COLO668 (cell line): ENCODE measurements at regions not wholly inside any gene's neighbourhood (a gene's known extent, or its start where the extent isn't known, plus 50 kb on each side); places are given as distances from the start of the nearest gene placed in this dataset.
A peak's percentile ranks its signal among the peaks of the same experiment; 100 is the strongest.
"Not testable (repeated sequence)": the region's sequence is repeated elsewhere in the genome, so short reads cannot be mapped to it uniquely, and the experiment has no call there.

Source experiments
- DNase-seq: peaks from one replicate; lab custom pipeline; 2025; ENCODE audit not compliant: unreplicated experiment; lab: John Stamatoyannopoulos, UW

DNA sequence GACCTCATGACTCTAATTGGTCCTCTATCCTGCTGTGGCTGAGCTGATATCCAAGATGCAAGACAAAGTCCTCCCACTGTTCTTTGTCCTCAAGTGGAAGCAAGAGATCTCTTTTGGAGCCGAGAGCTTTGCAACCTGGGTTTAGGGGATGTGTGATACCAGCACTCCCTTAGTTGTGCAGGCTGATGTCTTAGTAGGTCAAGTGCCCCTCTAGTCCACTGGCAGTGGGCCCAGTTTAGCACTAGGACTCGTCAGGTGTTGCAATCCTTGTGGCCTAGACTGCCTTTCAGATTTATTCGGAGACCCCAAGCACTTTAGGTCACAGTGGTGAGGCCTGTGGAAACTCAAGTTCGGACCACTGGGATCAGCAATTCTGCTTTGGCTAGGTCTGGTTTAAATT is 64.0 kb downstream of the GPRASP3 start:
- DNase-seq: no peak

DNA sequence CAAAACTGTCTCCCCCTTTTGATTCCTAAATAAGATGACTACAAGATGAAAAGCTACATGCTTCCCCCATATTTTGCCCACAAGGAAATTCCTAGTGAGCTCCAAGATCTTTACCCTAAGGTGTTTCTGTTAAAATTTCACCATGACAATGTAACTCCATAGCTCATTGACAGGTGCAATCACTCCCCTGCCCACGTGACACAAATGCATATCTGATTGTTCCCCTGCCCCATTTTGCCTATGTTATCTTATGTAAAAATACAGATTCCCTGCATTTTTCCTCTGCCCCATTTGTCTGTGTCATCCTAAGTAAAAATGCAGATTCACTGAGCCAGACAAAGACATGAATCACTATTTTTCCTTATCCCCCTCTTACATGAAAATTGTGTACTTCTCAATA is 66.7 kb downstream of the GPRASP3 start:
- DNase-seq: no peak

DNA sequence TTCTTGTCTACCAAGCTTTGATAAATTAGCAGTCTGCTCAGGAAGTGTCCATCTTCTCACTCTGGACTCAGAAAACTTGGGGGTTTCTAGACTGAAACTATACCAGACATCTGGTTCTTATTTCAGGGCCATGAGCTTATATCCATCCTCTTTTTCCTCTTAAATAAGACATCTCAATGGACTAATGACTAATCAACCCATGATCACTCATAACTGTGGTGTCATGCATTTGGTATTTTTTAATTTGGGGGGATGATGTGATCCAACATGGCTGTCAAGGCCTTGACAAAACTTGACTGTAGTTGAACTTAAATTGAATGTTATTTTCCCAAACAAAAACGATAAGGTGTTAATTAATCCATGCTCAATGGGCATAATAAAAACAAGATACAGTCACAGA is 87.8 kb downstream of the GPRASP3 start:
- no peak for DNase-seq

DNA sequence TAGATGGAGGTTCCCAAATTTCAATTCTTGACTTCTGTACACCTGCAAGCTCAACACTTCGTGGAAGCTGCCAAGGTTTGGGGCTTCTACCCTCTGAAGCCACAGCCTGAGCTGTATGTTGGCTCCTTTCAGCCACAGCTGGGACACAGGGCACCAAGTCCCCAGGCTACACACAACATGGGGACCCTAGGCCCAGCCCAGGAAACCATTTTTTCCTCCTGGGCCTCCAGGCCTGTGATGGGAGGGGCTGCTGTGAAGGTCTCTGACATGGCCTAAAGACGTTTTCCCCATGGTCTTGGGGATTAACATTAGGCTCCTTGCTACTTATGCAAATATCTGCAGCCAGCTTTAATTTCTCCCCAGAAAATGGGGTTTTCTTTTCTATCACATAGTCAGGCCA is 97.7 kb downstream of the GPRASP3 start:
- DNase-seq: not testable (repeated sequence)

DNA sequence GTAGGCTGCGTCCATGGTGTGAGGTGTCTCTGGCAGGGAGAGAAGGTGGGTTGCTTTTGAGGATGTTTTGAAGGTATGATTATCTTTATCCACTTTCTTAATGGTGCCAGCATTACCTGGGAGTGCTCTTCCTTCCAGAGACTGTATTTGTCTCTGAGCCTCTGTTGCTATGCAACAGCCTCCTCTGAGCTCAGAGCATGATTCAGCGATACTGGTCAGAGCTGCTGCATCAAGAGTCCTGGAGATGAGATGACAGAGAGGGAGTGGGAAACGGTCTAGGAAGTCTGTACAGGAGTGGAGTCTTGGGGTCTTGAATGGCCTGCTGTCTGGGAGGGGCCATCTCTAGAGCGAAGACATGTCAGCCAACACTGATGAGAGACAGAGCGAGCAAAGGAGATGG is 104.4 kb upstream of the RAB40AL start:
- DNase-seq: peak; percentile 3

DNA sequence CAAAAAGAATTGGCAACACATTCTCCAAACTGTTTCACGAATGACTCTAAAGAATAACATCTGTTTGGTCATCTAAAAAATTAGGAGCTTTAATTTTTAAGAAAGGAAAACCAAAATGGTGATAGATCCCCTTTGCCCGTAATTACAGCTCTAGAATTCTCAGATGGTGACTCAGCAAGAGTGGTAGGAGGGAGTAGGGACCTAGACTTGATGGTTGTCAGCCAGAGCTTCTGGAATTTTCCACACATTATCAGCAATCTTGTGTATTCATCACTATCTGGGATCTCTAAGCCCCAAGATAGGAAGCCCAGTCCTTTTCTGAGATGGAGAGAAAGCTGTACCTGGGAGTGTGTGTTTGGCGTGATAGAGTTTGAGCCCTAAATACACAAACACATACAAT is 103.9 kb upstream of the RAB40AL start:
- no peak for DNase-seq

DNA sequence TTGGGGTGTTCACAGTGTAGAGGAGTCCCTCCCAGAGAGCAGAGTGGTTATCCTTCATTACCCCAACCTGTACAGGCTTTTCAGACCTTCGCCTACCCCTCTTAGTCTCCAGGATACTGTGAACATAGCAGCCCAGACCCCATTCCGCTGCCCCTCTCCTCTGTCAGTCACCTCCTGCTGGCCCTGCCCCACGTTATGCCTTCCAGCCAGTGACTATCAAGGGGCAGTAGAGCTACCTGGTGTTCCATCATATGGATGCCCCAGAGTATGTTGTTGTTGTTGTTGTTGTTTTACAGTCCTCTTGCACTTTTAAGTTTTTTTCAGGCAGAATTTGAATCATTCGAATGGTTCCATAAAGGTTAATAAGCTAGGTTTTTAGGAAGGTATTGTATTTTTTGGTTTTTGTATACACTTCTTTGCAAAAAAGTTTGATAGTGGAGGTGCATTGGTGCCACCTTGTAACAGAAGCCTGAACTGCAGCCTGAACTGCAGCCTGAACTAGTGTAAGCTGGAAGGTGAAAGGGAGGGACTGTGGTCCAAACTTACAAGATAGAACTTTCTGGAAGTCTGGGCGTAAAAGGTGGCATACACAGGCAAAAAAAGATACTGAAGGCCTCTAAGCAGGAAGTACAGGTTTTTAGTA is 101.4 kb upstream of the RAB40AL start:
- peak; percentile 1 for DNase-seq

DNA sequence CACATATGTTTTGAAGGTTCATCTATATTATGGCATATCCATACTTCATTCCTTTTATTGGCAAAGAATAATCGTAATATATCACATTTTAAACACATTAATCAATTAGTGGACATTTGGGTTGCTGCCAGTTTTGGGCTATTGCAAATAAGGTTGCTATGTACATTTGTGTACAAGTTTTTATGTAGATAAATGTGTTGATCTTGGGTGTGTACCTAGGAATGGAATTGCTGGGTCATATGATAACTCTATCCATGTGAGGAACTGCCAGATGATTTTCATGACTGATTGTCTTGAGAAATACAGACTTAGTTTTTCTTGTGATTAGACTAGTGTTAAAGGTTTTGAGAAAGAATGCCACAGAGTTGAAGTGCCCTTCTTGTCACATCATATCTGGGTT is 99.2 kb upstream of the RAB40AL start:
- no peak for DNase-seq

DNA sequence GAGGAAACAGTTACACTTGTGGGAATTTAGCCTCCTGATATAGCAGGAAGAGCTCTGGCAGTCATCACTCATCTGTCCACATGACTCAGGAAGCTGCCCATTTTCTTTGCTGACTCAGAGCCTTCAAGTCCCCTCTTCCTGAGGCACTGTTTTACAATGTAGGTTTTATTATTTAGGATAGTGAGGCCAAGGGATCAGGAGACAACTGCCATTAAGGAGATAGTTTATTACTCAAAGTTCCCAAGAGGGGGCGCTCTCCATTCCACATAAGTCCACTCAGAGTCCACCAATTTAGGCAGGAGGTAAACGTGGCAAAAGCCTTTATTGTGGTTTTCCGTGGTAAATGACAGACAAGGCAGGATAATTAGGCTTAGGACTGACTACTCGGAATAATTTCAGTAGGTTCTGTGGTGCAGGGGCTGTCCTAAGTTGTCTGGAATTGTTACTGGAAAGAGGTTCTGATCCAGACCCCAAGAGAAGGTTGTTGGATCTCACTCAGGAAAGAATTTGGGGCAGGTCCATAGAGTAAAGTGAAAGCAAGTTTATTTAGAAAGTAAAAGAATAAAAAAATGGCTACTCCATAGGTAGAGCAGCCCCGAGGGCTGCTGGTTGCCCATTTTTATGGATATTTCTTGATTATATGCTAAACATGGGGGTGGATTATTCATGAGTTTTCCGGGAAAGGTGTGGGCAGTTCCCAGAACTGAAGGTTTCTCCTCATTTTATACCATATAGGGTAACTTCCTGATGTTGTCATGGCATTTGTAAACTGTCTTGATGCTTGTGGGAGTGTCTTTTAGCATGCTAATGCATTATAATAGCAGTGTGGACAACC is 96.0 kb upstream of the RAB40AL start:
- no peak for DNase-seq

DNA sequence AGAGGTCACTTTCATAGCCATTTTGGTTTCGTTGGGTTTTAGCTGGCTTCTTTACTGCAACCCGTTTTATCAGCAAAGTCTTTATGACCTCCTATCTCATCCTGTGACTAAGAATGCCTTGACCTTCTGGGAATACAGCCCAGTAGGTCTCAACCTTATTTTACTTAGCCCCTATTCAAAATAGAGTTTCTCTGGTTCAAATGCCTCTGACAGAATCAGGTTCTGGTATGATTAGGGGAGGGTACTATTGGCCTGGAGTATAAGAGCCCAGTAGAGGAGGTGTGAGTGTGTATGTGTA is 95.4 kb upstream of the RAB40AL start:
- no peak for DNase-seq

DNA sequence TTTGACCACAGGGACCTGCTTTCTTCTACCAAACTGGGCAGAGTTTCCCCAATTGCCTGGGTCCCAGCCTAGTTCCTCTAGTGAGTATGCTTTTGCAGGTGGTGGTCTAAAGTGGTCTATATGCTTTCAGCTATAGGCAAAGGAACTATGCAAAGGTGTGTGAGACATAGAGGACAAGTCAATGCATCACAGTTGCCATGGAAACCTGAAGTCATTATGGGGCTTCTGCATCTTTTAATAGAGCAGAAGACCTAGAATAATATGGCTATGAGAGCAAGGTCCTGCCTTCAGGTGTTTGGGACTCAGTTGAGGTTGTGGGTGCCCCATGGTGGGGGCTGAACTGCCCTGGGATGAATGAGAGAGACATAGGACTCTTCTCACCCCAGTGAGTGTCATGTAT is 92.1 kb upstream of the RAB40AL start:
- DNase-seq: no peak

DNA sequence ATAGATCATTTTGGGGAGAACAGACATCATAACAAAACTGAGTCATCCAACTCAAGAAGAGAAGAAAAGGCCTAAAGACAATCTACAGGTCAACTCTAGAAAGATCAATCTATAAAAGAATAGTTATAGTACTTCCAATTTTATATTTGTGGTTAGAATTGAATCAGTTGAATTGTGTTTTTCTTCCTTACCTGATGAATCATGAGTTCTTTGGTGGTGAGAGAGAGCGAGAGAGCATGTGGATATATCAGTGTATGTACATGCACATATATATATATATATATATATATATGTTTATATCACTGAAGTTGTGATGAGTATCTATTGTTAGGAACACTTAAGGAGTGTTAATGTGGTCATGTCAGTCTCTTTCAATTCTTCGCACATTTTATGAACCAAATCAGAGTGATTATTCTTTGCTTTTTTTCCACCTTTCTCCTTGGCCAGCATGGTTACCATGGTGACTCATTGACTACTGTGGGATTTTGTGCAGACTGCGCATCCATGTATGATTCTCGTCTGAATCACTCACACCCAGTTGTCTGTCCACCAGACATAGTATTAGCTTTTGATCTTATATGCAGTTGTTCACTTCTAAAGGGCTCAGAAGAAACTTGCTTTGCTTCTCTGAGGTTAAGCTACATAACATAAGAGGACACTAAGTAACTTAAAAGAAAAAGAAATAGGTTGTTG is 90.4 kb upstream of the RAB40AL start:
- no peak for DNase-seq

DNA sequence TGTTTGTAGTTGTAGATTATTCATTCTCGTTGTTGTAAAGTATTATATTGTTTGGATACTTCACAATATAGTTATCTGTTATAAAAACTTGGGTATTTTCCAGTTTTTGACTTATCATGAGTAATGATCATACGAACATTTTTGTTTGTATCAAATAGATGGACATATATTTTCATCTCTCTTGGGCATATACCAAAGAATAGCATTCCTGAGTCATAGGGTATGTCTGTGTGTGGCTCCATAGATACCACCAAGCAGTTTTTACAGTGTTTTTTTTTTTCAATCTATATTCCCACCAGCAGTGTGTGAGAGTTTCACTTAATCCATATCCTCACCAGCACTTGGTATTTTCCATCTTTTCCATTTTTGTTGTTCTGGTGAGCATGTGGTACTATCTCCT is 89.7 kb upstream of the RAB40AL start:
- DNase-seq: no peak

DNA sequence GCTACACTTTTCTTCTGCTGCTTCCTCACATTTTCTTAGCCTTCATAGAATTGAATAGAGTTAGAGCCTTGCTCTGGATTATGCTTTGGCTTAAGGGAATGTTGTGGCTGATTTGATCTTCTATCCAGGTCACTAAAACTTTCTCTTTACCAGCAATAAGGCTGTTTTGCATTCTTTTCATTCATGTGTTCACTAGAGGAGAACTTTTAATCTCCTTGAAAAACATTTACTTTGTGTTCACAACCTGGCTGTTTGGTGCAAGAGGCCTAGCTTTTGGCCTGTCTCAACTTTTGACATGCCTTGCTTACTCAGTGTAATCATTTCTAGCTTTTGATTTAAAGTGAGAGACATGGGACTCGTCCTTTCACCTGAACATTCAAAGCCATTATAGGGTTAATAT is 87.7 kb upstream of the RAB40AL start:
- no peak for DNase-seq

DNA sequence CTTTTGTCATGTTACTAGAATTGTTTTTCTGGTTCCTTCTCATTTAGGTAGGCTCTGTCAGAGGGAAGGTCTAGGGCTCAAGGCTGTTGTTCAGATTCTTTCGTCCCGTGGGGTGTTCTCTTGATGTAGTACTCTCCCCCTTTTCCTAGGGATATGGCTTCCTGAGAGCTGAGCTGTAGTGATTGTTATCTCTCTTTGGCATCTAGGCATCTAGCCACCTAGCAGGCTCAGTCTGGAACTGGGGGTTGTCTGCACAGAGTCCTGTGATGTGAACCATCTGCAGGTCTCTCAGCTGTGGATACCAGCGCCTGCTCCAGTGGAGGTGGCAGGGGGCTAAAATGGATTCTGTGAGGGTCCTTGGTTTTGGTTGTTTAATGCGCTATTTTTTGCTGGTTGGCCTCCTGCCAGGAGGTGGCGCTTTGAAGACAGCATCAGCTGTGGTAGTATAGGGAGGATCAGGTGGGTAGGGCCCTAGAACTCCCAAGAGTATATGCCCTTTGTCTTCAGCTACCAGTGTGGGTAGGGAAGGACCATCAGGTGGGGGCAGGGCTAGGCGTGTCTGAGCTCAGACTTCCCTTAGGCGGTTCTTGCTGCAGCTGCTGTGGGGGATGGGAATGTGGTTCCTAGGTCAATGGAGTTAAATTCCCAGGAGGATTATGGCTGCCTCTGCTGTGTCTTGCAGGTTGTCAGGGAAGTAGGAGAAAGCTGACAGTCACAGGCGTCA is 78.1 kb upstream of the RAB40AL start:
- DNase-seq: not testable (repeated sequence)

DNA sequence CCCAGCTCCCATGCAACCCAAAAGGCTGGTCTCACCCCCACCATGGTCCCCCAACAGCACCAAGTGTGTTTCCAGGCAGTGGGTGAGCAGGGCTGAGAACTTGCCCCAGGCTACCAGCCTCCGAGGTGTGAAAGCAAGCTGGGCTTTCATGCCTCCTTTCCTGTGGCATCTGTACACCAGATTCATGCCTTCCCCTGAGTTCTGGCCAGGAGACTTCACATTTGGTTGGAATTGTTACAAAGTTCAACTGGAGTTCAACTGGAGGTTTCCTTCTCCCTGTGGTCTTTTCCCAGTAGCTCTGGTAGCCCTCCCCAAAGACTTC is 77.6 kb upstream of the RAB40AL start:
- DNase-seq: no peak

DNA sequence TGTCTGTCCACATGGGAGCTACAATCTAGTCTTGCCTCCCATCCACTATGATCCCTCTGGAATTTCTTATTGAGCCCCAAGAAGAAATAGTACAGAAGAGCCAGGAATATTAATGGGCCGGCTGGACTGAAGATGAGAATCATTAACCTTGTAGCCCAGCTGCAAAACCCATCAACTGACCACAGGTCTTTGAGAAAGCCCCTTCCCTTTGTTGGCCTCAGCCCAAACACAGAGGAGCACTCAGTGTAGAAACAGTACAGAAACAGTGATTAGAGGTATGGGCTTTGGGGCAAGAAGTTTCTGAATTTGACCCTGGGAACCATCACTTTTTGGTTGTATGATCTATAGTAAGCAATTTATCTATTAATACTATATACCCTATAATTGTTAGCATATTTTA is 76.8 kb upstream of the RAB40AL start:
- no peak for DNase-seq

DNA sequence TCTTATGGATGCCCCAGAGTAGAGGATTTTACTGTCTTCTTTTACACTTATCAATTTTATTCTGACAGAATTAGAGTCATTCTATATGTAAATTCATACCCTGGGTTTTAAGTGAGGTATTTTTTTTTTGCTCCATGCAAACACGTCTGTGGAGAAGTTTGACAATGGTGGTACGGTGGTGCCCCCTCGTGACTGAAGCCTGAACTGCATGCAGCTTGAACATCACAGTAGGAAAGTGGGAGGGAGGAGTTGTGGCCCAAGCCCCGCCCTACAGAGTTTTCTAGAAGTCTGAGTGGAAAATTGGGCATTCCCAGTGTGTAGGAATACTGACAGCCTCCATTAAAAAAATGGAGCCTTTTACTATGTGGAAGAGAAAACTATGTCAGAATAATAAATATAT is 73.3 kb upstream of the RAB40AL start:
- peak; percentile 67 for DNase-seq

DNA sequence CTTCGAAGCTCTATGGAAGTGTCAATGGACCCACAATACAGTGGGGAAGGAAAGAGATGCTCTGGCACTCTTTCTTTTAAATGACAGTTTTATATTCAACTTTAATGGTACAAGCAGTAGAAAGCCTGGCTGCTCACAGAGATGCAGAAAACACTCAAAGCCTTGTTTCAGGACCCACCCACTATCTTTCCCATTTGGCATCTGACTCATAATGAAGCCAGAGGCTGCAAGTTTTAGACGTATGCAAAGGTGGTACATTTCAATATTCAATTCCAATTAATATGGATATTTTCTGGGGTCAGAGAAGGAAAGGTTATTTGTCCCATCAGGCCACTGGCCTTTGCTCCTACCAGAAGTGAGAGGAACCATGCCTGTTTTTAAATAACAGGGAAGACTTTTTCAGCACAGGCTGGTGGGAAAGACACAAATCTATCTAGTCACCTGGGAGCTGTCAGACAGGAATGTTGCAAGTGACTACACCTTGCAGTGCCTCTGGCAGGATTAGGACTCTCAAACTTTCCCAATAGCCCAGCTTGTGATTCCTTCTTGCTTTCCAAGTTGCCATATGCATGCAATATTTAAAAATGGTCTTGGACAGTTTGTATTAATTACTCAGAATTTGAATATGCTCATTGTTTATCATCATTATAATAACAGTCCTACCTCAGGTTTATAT is 70.0 kb upstream of the RAB40AL start:
- DNase-seq: no peak

DNA sequence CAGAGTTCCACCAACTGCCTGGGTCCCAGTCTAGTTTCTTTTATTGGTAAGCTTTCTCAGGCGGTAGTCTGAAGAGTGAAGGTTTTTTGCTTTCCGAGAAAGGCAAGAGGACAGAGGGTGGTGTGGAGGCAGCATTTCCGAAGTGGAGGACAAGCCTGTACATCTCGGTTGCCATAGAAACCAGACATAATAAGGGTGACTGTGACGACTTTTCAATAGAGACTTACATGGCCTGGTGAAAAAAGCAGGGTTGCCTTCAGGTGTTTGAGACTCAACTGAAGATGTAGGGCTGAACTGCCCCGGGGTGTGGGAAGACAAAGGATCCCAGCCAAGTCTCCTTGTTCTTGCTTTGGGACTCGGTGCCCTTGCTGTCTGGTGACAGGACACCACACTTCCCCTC is 53.6 kb upstream of the RAB40AL start:
- DNase-seq: no peak
